ENCODE measurements at regions not wholly inside any gene's neighbourhood (a gene's known extent, or its start where the extent isn't known, plus 50 kb on each side); places are given as distances from the start of the nearest gene placed in this dataset.

GRCh38 chr19:46546194-46546896, 50.7 kb upstream of the PNMA8B start:
- Mint-ChIP-seq H3K4me3 (no peak overlapping the region), H3K9me3 (peaks cover 4% of the 10 kb centered on the region), H3K36me3 (no peaks in the 10 kb centered on the region), H3K4me1 (no peaks in the 10 kb centered on the region), H3K27ac (no peak overlapping the region)
- DNase-seq (ENCODE audit: low spot score in 2 of 2): peak in 1 of 2 donors; percentile 39
- peak; percentile 47 for ATAC-seq

- DNase-seq (ENCODE audit: low spot score in 2 of 2): no peak
- Mint-ChIP-seq H3K9me3 (peaks cover 5% of the 10 kb centered on the region), H3K4me3 (no peak overlapping the region), H3K36me3 (no peaks in the 10 kb centered on the region), H3K4me1 (no peaks in the 10 kb centered on the region), H3K27ac (no peak overlapping the region)
- ATAC-seq: no peak
Observed at GRCh38 chr19:46550684-46551083, 50.4 kb upstream of the CALM3 start.

DNA sequence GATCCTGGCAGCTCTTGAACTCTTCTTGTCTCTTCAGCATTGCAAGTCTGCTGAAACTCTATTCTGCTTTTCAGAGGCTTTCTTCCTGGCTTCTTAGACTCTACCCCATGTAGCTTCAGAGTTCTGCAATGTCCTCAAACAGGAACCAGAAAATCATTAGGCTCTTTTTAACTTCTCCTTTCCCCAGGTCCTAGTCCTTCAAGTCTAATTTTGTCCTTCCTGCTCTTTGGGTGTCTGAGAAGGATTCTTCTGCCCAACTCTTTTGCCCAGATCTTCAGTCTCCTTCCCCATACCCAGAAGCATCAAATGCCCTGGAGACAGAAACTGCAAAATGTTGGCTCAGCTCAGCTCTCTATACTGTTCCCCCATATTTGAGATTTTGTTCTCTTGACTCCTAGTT, 50.0 kb upstream of the CALM3 start:
- Mint-ChIP-seq H3K9me3 (peaks cover 5% of the 10 kb centered on the region), H3K27ac (no peak overlapping the region), H3K36me3 (no peaks in the 10 kb centered on the region), H3K4me3 (no peak overlapping the region), H3K4me1 (no peaks in the 10 kb centered on the region)
- no peak for DNase-seq (ENCODE audit: low spot score in 2 of 2)
- ATAC-seq: no peak
